Hepatocyte (in vitro differentiated cells): ENCODE measurements at regions not wholly inside any gene's neighbourhood (a gene's known extent, or its start where the extent isn't known, plus 50 kb on each side); places are given as distances from the start of the nearest gene placed in this dataset.

ENCODE experiments used
- DNase-seq: peaks from one replicate; pipeline ENCODE4 v3.0.0-alpha.2; 2016; ENCODE audit warnings: low spot score
- H2AFZ ChIP-seq: fragments of 200-600 bp; sonication (generic); 2 replicates; pipeline ENCODE4 v1.6.0; 2016; ENCODE audit warnings: antibody characterized with exemption, mild to moderate bottlenecking
- H3K27ac ChIP-seq: fragments of 200-600 bp; sonication (generic); 2 replicates; pipeline ENCODE4 v1.5.1; 2016; ENCODE audit warnings: mild to moderate bottlenecking
- H3K27me3 ChIP-seq: fragments of 200-600 bp; sonication (generic); 2 replicates; pipeline ENCODE4 v1.6.1; 2016
- H3K36me3 ChIP-seq: fragments of 200-600 bp; sonication (generic); replicated peaks from 2 replicates; pipeline ENCODE4 v1.5.1; 2016; ENCODE audit warnings: low read depth; ENCODE audit not compliant: insufficient read depth
- H3K4me1 ChIP-seq: fragments of 200-600 bp; sonication (generic); 2 replicates; pipeline ENCODE4 v1.5.1; 2016; ENCODE audit warnings: mild to moderate bottlenecking, moderate library complexity; ENCODE audit not compliant: insufficient read depth
- H3K4me2 ChIP-seq: fragments of 200-600 bp; sonication (generic); 2 replicates; pipeline ENCODE4 v1.6.0; 2016
- H3K4me3 ChIP-seq: fragments of 200-600 bp; sonication (generic); 2 replicates; pipeline ENCODE4 v1.5.1; 2016; ENCODE audit warnings: mild to moderate bottlenecking
- H3K79me2 ChIP-seq: fragments of 200-600 bp; sonication (generic); 2 replicates; pipeline ENCODE4 v1.6.0; 2017; ENCODE audit warnings: mild to moderate bottlenecking
- H3K9me2 ChIP-seq: fragments of 200-600 bp; sonication (generic); replicated peaks from 2 replicates; pipeline ENCODE4 v1.6.0; 2017; ENCODE audit warnings: mild to moderate bottlenecking; ENCODE audit not compliant: insufficient read depth
- H3K9me3 ChIP-seq: fragments of 200-600 bp; sonication (generic); 2 replicates; pipeline ENCODE4 v1.5.1; 2016; ENCODE audit warnings: low read depth, mild to moderate bottlenecking
- H4K20me1 ChIP-seq: fragments of 200-600 bp; sonication (generic); 2 replicates; pipeline ENCODE4 v1.6.0; 2016; ENCODE audit warnings: mild to moderate bottlenecking; ENCODE audit not compliant: insufficient read depth, poor library complexity, severe bottlenecking
- CTCF ChIP-seq: fragments of 200-600 bp; sonication (generic); IDR thresholded peaks from 2 replicates; pipeline ENCODE4 v1.5.1; 2016; ENCODE audit warnings: antibody characterized with exemption, mild to moderate bottlenecking; ENCODE audit not compliant: poor library complexity
- EZH2 ChIP-seq: fragments of 200-600 bp; sonication (generic); IDR thresholded peaks from 2 replicates; pipeline ENCODE4 v1.6.1; 2016; ENCODE audit warnings: antibody characterized with exemption, mild to moderate bottlenecking, borderline replicate concordance
- EZH2phosphoT487 ChIP-seq: fragments of 200-600 bp; sonication (generic); IDR thresholded peaks from one replicate; pipeline ENCODE4 v1.6.1; 2018; ENCODE audit warnings: antibody characterized with exemption, mild to moderate bottlenecking, low read depth, moderate library complexity; ENCODE audit not compliant: unreplicated experiment, severe bottlenecking
- WGBS: methylation state at CpG from one replicate; pipeline ENCODE4 v1.1.6; 2016; ENCODE audit warnings: low lambda C conversion rate; ENCODE audit errors: missing lambda C conversion rate; 5-methylcytosine and 5-hydroxymethylcytosine counted together

GRCh38 chr22:49093192-49093880 lies 734.3 kb downstream of the BRD1 start:
- Histone ChIP-seq H2AFZ (no peak overlapping the region), H3K9me2 (no peaks in the 10 kb centered on the region), H3K27ac (no peak overlapping the region), H4K20me1 (no peaks in the 10 kb centered on the region), H3K79me2 (no peaks in the 10 kb centered on the region), H3K36me3 (no peaks in the 10 kb centered on the region), H3K27me3 (no peaks in the 10 kb centered on the region), H3K4me2 (no peak overlapping the region), H3K9me3 (no peaks in the 10 kb centered on the region), H3K4me1 (no peaks in the 10 kb centered on the region), H3K4me3 (no peak overlapping the region)
- no peak for TF ChIP-seq CTCF
- TF ChIP-seq EZH2phosphoT487: no peak
- TF ChIP-seq EZH2: no peak
- no peak for DNase-seq
- 88% methylated on average over 17 of the region's 23 CpGs for WGBS

GRCh38 chr22:49092716-49093115 lies 735.0 kb downstream of the BRD1 start:
- no peak overlapping the region for H3K27ac ChIP-seq
- H3K4me2 ChIP-seq: no peak overlapping the region
- no peak overlapping the region for H3K4me3 ChIP-seq
- WGBS: 84% methylated on average over 15 of the region's 15 CpGs
- H3K9me3 ChIP-seq: no peaks in the 10 kb centered on the region
- TF ChIP-seq CTCF: no peak
- TF ChIP-seq EZH2phosphoT487: no peak
- no peaks in the 10 kb centered on the region for H3K4me1 ChIP-seq
- no peak for DNase-seq
- no peaks in the 10 kb centered on the region for H4K20me1 ChIP-seq
- no peaks in the 10 kb centered on the region for H3K9me2 ChIP-seq
- no peaks in the 10 kb centered on the region for H3K36me3 ChIP-seq
- no peaks in the 10 kb centered on the region for H3K79me2 ChIP-seq
- no peak overlapping the region for H2AFZ ChIP-seq
- no peaks in the 10 kb centered on the region for H3K27me3 ChIP-seq

- 77% methylated on average over 13 of the region's 13 CpGs for WGBS
- TF ChIP-seq CTCF (no peak), EZH2phosphoT487 (no peak), EZH2 (no peak)
- H3K9me2 ChIP-seq: no peaks in the 10 kb centered on the region
These were observed 735.6 kb downstream of the BRD1 start for GRCh38 chr22:49091917-49092545.

GRCh38 chr22:49091451-49091850 lies 736.2 kb downstream of the BRD1 start:
- WGBS: 89% methylated on average over 19 of the region's 19 CpGs
- no peak for DNase-seq

More at GRCh38 chr22:49091917-49092545, 735.6 kb downstream of the BRD1 start:
- H3K9me3 ChIP-seq: no peaks in the 10 kb centered on the region
- H3K4me1 ChIP-seq: no peaks in the 10 kb centered on the region
- H3K4me2 ChIP-seq: no peak overlapping the region
- no peak overlapping the region for H3K4me3 ChIP-seq
- H2AFZ ChIP-seq: no peak overlapping the region
- DNase-seq: no peak
- no peaks in the 10 kb centered on the region for H3K27me3 ChIP-seq
- no peaks in the 10 kb centered on the region for H3K36me3 ChIP-seq
- H3K79me2 ChIP-seq: no peaks in the 10 kb centered on the region
- no peaks in the 10 kb centered on the region for H4K20me1 ChIP-seq
- no peak overlapping the region for H3K27ac ChIP-seq

More at GRCh38 chr22:49091451-49091850, 736.2 kb downstream of the BRD1 start:
- no peaks in the 10 kb centered on the region for H3K27me3 ChIP-seq
- H4K20me1 ChIP-seq: no peaks in the 10 kb centered on the region
- H3K4me1 ChIP-seq: no peaks in the 10 kb centered on the region
- H3K9me3 ChIP-seq: no peaks in the 10 kb centered on the region
- H3K4me3 ChIP-seq: no peak overlapping the region
- no peaks in the 10 kb centered on the region for H3K36me3 ChIP-seq
- H2AFZ ChIP-seq: no peak overlapping the region
- H3K79me2 ChIP-seq: no peaks in the 10 kb centered on the region
- no peak overlapping the region for H3K4me2 ChIP-seq
- H3K27ac ChIP-seq: no peak overlapping the region
- H3K9me2 ChIP-seq: no peaks in the 10 kb centered on the region
- TF ChIP-seq CTCF (no peak), EZH2phosphoT487 (no peak), EZH2 (no peak)
